Peyer's patch (tissue), 4 donors: ENCODE measurements at regions not wholly inside any gene's neighbourhood (a gene's known extent, or its start where the extent isn't known, plus 50 kb on each side); places are given as distances from the start of the nearest gene placed in this dataset.

Experiments used
- CTCF ChIP-seq, 6 experiments: fragments of 450-650 bp in 4 of 6; fragments of 200-600 bp in 2 of 6; sonication (generic) in 1 of 6; IDR thresholded peaks; one replicate each; pipeline ENCODE4 v1.5.1; 2017 to 2019; ENCODE audit warnings: antibody characterized with exemption in 6 of 6, mild to moderate bottlenecking in 3 of 6, moderate library complexity in 1 of 6
- POLR2A ChIP-seq, 2 donors: fragments of 450-650 bp; IDR thresholded peaks; one replicate each; pipeline ENCODE4 v1.5.1; 2017; ENCODE audit warnings: antibody characterized with exemption in 2 of 2, mild to moderate bottlenecking in 2 of 2, moderate library complexity in 2 of 2

GRCh38 chr11:20213790-20214189 lies 53.5 kb upstream of the DBX1 start:
- no peak for TF ChIP-seq CTCF (IDR thresholded peaks at IDR 0.05)
- no peak for TF ChIP-seq POLR2A (IDR thresholded peaks at IDR 0.05)
